HG02938 (cell line): ENCODE measurements at regions not wholly inside any gene's neighbourhood (a gene's known extent, or its start where the extent isn't known, plus 50 kb on each side); places are given as distances from the start of the nearest gene placed in this dataset.

ENCODE experiments used
- ATAC-seq: cut with Tn5 transposase; IDR thresholded peaks from one replicate; pipeline ENCODE4 v1.9.1; 2021; ENCODE audit warnings: mild to moderate bottlenecking, moderate library complexity; ENCODE audit not compliant: unreplicated experiment

DNA sequence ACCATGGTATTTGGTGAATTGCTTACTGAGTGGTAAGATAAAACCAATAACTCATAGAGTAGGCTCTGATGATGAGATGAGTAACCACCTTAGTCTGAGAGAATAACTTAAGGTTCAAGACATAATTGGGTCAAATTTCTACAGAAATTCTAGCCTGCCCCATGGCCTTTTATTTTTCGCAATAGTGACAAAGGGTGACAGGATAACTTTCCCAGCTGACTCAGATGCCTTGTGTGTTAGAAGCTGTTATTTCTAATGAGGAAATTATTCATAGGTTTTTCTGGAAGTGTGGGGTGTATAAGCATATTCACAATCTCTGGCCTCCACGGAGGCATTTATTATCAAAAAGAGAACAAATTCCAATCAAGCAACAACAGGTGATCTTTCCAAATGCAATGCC, 159.0 kb downstream of the NUP35 start:
- ATAC-seq, result no peak

DNA sequence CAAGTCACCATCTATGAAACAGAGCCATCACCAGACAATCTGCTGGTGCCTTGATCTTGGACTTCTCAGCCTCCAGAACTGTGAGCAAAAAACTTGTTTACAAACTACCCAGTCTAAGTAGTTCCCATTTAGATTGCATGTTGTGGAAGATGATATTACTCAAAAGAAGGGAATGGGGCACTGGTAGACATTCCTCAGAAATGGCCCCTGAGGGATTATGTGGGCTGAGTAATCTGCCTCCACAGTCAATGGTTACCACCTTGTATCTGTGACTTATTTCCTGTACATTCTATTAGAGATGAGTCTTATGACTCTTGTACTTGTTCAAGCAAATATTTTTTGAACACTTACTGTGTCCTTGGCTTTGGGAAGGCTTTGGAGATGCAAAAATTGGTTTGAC, 160.4 kb downstream of the NUP35 start:
- no peak for ATAC-seq

DNA sequence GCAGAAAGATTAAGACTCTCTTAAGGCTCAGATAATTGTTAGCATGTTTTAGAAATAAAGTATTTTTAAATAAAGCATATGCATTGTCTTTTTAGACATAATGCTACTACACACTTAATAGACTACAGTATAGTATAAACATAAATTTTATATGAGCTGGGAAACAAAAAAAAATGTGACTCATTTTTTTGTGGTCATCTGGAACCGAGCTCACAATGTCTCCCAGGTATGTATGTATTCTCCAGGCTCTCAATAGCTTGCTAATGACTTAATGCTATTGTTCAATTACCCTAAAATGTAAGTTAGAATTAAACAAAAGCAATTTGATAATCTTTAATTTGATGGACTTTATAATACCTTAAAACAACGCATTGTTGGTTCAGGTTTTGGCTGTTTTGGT, 167.2 kb downstream of the NUP35 start:
- no peak for ATAC-seq

DNA sequence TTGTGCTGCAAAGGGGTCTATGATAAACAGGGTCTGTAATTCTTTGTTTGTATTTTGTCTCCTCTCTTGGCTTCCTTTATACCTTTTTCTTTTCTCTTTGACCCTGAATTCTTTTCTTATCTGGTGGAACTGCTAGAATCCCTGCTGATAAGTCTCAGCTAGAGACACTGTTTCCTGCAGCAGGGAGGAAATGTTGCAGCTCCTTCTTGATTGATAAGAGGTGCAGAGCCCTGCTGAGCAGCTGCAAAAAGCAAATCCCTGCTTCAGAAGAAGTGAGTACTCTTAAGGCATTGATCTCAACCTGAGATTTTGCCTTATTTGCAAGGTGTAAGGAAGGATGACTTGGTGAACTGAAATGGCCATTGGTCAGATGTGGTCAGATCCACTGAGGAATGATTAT, 167.8 kb downstream of the NUP35 start:
- ATAC-seq, result no peak

DNA sequence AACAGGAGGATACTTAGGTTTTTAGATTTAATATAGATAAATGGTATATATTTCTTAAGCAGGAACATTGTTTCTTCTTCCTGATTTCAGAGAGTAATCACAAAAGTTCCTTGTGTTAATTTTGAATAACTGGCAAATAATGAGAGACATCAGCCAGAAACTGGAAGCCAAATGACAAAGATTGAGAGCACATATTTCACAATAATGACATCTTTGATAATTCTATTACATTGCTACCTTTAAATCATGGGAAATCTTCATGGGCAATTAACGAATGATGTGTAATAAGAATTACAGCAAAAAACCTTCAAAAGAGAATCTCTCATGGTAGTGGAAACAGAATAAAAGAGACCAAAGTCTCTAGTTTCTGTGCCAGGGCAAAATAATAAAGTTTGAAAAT, 215.1 kb downstream of the NUP35 start:
- no peak for ATAC-seq

DNA sequence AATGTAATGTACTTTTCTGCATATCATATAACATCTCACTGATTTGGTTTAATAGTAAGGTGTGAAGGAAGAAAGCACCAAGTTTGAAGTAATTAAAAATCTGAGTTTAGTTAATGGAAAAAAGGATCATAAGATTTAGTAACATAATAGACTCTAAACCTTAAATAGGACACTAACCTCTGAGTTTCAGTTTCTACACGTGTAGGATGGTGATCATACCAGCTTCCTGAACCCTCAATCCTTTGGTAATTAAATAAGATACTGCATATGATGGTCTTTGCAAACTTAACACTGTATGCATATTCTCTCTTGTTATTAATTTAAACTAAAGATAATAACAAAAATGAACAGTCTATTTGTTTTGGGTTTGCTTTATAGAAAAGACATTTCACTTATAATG, 216.8 kb downstream of the NUP35 start:
- no peak for ATAC-seq

DNA sequence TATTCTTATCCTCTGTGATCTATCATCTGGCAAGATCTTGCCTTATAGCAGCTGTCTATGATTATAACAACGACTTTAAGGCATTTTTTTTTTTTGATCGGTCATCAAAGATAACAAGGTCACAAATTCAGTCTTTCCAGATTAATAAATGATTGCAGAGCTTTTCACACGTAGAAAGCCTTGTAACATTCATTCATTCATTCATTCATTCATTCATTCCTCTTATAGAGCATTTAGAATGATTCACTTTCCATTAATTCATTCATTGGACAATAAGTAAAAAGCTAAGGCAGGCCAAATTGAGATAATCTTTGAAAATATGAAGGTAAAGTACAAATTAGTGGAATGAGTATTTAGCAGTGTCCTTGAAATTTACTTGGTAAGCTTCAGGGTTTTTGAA, 223.7 kb downstream of the NUP35 start:
- ATAC-seq, result no peak

DNA sequence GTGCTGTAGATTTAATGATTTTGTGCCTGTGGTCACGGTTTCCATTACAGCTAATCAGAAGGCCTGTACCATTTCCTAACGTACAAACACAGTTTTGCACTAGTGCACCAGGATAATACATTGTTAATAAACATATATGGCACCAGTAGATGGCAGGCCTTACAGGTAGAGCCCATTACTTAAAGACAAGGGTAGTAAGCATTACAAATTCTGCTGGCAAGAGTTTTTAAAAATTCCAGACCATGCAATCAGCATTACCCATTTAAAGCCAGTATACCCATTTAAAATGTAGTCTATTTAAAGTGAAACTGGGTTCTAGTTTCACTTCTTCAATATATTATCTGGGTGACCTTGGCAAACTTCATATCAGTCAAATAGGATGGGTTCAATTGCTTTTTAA, 224.2 kb downstream of the NUP35 start:
- ATAC-seq, result peak; percentile 68

DNA sequence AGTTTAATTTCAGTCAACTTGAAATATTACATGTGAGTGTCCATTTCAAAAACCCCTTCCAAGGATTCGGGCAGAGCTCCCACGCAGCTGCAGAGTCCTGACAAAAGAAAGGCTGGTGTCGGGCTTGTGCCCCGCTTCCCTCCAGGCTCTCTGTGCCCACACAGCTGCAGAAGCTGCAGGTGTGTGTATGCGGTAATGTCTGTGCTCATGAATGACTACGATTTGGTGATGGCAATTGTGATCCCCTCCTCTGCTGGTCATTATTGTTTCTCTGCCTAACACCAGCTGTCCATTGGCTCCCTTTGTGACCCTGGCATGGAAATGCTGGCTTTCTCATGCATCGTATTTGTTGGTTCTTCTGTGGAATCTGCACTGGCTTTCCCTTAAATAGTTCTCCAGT, 224.8 kb downstream of the NUP35 start:
- ATAC-seq, result no peak

DNA sequence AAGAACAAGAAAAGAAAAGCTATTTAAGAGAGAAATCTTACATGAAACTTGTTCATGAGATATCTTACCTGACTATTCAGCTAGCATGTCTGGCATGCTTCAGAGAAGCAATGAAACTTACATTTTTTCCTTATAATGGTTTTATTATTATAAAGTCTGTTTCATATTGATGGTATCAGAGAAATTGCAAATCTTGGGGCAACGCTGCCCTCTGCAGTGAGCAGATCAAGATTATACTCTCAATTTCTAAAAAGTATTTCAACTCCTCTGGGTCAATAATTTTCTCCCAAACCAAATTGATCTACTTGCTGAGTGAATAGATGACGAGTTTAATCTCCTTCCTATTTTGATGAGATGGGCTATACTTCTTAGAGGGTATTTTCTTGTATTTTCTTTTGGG, 235.6 kb downstream of the NUP35 start:
- no peak for ATAC-seq

DNA sequence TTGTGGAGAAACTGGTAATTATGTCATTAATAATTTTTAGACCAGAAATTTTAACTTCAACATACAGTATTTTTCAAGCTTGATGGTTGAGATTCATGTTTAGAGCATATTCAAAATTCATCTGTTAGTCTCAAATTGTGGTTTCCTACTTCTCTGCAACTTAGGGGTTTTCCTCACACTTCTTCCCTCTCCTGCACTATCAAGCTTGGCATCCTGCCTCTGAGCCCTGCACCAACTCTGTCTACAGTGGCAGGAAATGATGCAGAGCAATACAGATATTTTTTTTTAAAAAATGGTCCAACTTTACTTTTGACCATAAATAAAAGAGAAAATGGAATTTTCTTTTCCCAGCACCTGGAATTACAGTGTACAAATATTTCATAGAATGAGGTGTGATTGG, 247.3 kb downstream of the NUP35 start:
- ATAC-seq, result no peak

DNA sequence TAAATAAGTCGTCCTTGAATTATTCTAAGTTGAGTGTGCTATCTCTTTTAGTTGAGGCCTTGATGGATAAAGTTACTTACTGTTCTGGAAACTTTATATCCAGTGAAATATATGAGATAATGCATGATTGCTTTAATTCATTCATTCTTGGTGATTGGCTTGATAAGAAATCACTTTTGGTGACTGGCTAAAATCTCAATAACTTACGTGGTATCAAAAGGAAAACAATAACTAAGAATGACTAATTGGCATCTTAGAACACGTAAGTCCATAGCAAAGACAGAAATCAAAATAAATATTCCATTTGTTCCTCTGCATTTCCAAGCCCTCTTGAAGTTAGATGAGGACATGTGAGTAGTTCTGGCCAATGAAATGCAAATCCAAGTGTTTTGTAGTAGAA, 251.6 kb downstream of the NUP35 start:
- no peak for ATAC-seq

DNA sequence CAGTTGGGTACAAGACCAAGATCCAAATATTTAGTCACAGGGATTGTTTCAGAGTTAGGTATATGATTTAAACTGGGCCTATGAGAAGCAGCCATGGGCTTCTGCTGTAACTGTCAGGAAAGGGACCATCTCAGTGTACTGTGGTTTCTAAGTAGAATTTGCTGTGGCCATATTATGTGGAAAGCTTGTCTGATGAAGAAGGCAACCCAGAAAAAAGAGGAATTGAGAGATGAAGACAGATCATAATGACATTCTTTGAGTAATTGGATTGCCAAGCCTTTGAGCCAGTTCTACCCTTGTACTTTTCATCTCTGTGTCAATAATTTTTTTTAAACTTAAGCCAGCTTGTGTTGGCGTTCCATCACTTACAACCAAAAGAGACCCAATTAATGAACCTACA, 259.6 kb downstream of the NUP35 start:
- no peak for ATAC-seq

DNA sequence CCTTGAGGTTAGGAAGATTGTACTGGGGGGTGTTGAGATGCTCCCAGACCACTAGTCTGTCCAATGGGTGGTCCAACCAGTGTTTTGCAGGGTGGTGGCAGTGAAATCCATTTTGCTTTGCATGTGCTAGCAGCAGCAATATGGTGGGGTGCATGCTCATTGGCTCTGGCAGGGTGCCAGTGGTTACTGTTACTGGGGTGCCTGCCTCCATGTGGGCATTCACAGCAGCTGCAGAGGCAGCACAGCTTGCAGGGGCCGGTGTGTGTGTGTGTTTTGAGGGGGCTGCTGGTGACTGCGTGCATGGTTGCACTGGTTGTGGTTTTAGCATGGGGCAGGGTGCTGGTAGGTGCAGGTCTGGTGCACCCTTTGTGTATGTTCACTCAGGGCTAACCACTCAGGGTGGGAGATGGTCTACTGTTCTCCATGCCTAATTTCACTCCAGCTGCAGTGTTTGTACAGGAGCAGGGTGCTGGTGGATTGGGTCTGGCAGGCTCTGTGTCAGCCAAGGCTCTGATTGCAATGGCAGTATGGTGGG, 265.4 kb downstream of the NUP35 start:
- no peak for ATAC-seq

DNA sequence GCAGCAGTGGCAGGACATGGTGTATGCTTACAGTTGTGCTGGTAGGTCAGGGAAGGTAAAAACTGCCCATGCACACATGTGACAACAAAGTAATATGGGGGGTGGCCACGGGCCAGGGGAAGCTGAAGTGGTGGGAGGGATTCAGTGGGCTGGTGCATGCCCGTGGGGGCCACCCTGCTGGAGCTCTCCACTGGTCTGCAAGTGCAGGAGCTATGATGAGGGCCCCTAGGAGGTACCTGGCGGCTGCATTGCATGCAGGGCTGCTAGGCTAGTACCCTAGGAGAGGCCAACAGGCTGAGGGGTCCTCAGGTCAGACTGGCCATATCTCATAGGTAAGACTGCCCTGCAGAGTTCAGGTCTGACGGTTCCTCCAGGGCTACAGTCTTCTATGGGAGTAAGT, 265.9 kb downstream of the NUP35 start:
- ATAC-seq, result no peak

DNA sequence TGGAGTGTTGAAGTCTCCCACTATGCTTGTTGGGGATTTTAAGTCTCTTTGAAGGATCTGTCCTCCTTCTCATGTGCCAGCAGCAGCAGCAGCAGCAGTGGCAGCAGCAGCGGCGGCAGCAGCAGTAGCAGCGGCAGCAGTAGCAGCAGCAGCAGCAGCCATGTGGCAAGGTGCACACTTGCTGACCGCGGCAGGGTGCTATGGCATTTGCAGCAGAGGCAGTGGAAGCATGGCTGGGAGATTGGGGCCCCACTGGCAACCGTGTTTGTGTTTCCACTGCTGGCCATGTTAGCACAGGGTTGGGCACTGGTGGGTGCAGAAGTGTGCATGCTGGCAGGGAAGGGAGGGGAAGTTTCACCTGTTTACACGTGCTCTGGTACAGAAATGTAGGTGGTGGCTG, 280.1 kb downstream of the NUP35 start:
- ATAC-seq, result no peak

DNA sequence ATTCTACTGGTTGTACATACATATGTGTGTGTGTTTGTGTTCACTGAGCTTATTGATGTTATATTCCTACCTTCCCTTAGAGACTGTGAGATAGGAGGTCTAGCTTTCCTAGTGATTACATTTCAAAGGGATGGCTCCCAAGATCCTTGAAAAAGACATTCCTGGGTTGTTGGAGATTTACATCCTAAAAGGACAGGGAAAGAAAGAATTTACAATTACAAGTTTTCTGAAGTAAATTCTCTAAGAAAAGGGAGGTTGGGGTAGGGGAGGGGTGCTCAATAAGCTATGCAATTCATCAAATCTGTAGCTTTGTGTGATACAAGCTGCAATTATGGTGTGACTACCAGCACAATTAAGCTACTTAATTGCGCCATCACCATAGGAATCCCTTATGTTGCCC, 284.3 kb downstream of the NUP35 start:
- ATAC-seq, result no peak

DNA sequence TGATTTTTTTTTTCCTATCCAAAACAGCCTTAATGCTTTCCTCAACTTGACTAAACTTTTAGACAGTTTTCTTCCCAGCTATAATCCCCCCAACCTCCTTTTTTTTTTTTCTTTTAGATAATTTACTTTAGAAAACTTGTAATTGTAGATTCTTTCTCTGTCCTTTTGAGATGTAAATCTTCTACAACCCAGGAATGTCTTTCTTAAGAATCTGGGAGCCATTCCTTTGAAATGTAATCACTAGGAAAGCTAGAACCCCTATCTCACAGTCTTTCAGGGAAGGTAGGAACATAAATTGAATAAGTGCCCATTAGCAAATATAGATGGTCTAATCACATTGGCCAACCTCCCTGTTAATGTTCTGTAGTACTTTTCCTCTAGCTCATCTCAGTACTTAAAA, 285.4 kb downstream of the NUP35 start:
- ATAC-seq, result no peak

DNA sequence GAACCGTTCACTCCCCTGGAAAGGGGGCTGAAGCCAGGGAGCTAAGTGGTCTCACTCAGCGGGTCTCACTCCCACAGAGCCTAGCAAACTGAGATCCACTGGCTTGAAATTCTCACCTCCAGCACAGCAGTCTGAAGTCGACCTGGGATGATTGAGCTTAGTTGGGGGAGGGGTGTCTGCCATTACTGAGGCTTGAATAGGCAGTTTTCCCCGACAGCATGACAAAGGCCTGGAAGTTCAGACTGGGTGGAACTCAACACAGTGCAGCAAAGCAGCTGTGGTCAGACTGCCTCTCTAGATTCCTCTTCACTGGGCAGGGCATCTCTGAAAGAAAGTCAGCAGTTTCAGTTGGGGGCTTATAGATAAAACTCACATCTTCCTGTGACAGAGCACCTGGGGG, 292.5 kb downstream of the NUP35 start:
- no peak for ATAC-seq

DNA sequence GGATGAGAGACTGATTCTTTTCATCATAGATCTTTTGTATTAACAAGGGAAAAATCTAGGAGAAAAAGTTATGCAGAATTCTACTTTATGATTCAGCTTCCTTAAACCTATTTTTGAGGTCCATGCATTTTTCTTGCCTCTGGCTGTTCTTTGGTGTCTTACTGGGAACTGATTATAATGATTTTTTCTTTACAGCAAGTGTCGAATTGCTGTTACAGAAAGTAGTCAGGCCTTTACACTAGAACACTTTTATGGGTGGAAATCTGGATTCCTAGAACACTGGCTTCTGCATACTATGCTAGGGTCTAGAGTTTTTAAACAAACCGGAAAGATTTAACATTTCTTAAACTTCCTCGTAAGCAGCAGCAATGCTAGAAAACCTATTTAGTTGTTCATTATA, 302.6 kb downstream of the NUP35 start:
- ATAC-seq, result no peak

DNA sequence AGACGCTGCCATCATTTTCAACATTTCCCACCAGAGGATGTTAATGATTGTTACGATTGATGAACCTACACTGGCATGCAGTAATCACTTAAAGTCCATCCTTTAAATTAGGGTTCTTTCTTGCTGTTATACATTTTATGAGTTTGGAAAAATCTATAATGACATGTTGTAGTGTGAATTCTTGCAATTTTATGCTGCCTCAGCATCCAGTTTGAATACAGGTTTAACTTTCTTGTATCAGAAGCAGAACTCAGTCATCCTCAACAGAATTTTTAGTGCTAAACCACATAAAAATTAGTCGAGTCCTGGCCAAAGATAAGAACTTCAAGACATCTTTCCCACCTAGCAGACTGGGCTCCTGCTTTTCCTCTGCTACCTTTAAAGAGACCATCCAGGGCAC, 303.3 kb downstream of the NUP35 start:
- ATAC-seq, result no peak

DNA sequence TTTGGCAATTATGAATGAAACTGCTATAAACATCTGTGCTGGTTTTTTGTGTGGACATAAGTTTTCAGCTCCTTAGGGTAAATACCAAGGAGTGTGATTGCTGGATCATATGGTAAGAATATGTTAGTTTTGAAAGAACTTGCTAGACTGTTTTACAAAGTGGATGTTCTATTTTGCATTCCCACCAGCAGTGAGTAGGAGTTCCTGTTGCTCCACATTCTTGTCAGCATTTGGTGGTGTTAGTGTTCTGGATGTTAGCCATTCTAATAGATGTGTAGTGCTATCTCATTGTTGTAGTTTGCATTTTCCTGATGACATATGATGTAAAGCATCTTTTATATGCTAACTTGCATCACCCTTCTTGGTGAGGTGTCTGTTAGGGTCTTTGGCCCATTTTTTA, 304.6 kb downstream of the NUP35 start:
- ATAC-seq, result no peak

DNA sequence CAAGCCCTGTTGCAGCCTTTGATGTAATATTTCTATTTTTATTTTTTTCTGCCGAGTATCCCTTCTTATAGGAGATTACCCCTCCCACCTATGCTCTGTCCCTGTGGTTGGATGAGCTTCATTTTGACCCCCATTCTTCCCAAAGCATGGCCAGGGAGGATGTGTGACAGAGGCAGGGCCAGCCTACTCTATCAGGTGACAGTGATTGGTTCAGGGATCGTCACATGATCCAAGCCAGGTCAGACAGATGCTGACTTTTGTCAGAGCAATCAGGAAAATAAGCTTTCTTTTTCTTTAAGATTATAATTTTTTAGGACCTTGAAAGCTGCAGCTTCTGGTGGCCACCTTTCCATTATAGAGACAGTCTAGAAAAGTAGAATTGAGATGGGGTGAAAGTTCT, 314.3 kb downstream of the NUP35 start:
- no peak for ATAC-seq

DNA sequence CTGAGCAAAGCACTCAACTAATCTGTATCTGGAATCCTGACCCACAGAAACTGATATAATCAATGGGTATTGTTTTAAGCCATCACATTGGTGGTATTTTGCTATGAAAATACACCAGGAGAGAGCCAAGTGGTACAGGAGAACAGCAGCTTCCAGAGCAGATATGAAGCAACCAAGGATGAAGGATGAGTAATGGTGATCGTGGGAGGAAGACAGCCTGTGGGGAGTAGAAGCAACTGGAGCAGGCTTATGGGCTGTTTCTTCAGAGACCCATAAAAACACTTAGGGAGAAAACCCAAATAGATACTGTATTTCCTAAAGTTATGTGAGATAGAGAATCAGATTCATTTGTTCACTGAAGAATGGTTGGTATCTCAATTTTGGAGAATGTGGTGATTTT, 330.8 kb downstream of the NUP35 start:
- no peak for ATAC-seq
